GM12878 (cell line): ENCODE measurements at regions not wholly inside any gene's neighbourhood (a gene's known extent, or its start where the extent isn't known, plus 50 kb on each side); places are given as distances from the start of the nearest gene placed in this dataset.

ENCODE experiments used
- BMI1 ChIP-seq: fragments of 450-650 bp; IDR thresholded peaks from 2 replicates; pipeline ENCODE4 v1.6.1; 2016; ENCODE audit warnings: mild to moderate bottlenecking, moderate library complexity, borderline replicate concordance
- IRF4 ChIP-seq: IDR thresholded peaks from 2 replicates; pipeline ENCODE4 v1.6.1; 2011; ENCODE audit warnings: low read depth, low read length
- NFIC ChIP-seq: IDR thresholded peaks from 2 replicates; pipeline ENCODE4 v1.6.1; 2012; ENCODE audit warnings: low read depth, mild to moderate bottlenecking, inconsistent platforms, low read length, moderate library complexity
- NR2C2 ChIP-seq: IDR thresholded peaks from 2 replicates; pipeline ENCODE4 v1.6.1; 2011; ENCODE audit warnings: borderline replicate concordance, low read depth; ENCODE audit not compliant: control insufficient read depth, insufficient read length
- NRF1 ChIP-seq: conservative IDR thresholded peaks from 2 replicates; pipeline ENCODE4 v1.6.1; 2011; ENCODE audit warnings: mild to moderate bottlenecking, low read depth, low read length, improper control_type of control experiment
- POLR2A ChIP-seq: IDR thresholded peaks from 2 replicates; pipeline ENCODE4 v1.6.1; 2011; ENCODE audit warnings: low read depth, mild to moderate bottlenecking, low read length
- POLR2AphosphoS2 ChIP-seq: IDR thresholded peaks from 2 replicates; pipeline ENCODE4 v1.6.1; 2011; ENCODE audit warnings: low read depth, mild to moderate bottlenecking, low read length, improper control_type of control experiment, moderate library complexity
- POLR2AphosphoS5 ChIP-seq: IDR thresholded peaks from 2 replicates; pipeline ENCODE4 v1.6.1; 2011; ENCODE audit warnings: mild to moderate bottlenecking, low read length, inconsistent platforms
- SMC3 ChIP-seq: IDR thresholded peaks from 2 replicates; pipeline ENCODE4 v1.6.1; 2011; ENCODE audit warnings: low read length, improper control_type of control experiment, borderline replicate concordance
- ZBTB40 ChIP-seq: fragments of 450-650 bp; IDR thresholded peaks from 2 replicates; pipeline ENCODE4 v1.6.1; 2016; ENCODE audit warnings: mild to moderate bottlenecking, moderate library complexity, borderline replicate concordance
- ZNF274 ChIP-seq: IDR thresholded peaks from one replicate; pipeline ENCODE4 v1.8.0; 2011; ENCODE audit not compliant: insufficient read length, insufficient read depth
- TF ChIP-seq, protein P1 (sequence below), 3 experiments: IDR thresholded peaks in 2 of 3; conservative IDR thresholded peaks in 1 of 3; 2 replicates each; pipeline ENCODE4 v1.5.1; 2011; ENCODE audit warnings: low read depth in 3 of 3, low read length in 3 of 3, mild to moderate bottlenecking in 3 of 3, control low read depth in 2 of 3, moderate library complexity in 2 of 3, inconsistent platforms in 1 of 3, mixed read lengths in 1 of 3; ENCODE audit not compliant: control insufficient read depth in 2 of 3, insufficient read depth in 1 of 3; ENCODE audit errors: extremely low read depth in 1 of 3
- TF ChIP-seq, protein P2 (sequence below): IDR thresholded peaks from 2 replicates; pipeline ENCODE4 v1.6.1; 2011; ENCODE audit warnings: borderline replicate concordance, low read depth, mild to moderate bottlenecking, moderate library complexity, mixed read lengths, low read length; ENCODE audit not compliant: insufficient read depth; ENCODE audit errors: extremely low read length

DNA sequence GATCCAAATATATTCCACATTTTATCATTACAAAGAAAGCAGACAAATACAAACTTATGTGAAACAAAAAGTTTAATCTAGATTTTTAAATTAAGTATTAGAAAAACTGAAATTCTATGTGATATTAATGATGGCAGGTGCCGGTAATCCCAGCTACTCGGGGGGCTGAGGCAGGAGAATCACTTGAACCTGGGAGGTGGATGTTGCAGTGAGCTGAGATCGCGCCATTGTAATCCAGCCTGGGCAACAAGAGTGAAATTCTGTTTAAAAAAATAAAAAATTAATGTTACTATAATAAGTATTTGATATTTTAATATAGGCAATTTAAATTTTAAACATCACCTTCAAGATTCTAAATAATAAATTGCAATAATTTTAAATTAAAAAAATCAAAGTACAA, 400.6 kb downstream of the PABPC4L start:
- TF ChIP-seq ZNF274: no peak
- TF ChIP-seq BMI1: no peak
- no peak for TF ChIP-seq SMC3
- TF ChIP-seq IRF4: no peak
- TF ChIP-seq, protein P1, sequence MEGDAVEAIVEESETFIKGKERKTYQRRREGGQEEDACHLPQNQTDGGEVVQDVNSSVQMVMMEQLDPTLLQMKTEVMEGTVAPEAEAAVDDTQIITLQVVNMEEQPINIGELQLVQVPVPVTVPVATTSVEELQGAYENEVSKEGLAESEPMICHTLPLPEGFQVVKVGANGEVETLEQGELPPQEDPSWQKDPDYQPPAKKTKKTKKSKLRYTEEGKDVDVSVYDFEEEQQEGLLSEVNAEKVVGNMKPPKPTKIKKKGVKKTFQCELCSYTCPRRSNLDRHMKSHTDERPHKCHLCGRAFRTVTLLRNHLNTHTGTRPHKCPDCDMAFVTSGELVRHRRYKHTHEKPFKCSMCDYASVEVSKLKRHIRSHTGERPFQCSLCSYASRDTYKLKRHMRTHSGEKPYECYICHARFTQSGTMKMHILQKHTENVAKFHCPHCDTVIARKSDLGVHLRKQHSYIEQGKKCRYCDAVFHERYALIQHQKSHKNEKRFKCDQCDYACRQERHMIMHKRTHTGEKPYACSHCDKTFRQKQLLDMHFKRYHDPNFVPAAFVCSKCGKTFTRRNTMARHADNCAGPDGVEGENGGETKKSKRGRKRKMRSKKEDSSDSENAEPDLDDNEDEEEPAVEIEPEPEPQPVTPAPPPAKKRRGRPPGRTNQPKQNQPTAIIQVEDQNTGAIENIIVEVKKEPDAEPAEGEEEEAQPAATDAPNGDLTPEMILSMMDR (IDR thresholded peaks at IDR 0.05 in 2 of 3, conservative IDR thresholded peaks at IDR 0.05 in 1 of 3; ENCODE audit: control insufficient read depth in 2 of 3, extremely low read depth in 1 of 3, insufficient read depth in 1 of 3, low read depth in 3 of 3, low read length in 3 of 3): no peak
- no peak for TF ChIP-seq POLR2AphosphoS5
- no peak for TF ChIP-seq NFIC
- no peak for TF ChIP-seq NRF1
- TF ChIP-seq, protein P2, sequence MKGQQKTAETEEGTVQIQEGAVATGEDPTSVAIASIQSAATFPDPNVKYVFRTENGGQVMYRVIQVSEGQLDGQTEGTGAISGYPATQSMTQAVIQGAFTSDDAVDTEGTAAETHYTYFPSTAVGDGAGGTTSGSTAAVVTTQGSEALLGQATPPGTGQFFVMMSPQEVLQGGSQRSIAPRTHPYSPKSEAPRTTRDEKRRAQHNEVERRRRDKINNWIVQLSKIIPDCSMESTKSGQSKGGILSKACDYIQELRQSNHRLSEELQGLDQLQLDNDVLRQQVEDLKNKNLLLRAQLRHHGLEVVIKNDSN: no peak
- TF ChIP-seq POLR2AphosphoS2: no peak
- TF ChIP-seq ZBTB40: no peak
- no peak for TF ChIP-seq POLR2A
- no peak for TF ChIP-seq NR2C2
